ENCODE measurements at regions not wholly inside any gene's neighbourhood (a gene's known extent, or its start where the extent isn't known, plus 50 kb on each side); places are given as distances from the start of the nearest gene placed in this dataset.
"Not testable (repeated sequence)": the region's sequence is repeated elsewhere in the genome, so short reads cannot be mapped to it uniquely, and the experiment has no call there.

GRCh38 chr4:27115221-27115620, 254.6 kb downstream of the STIM2 start:
- H3K9ac ChIP-seq (ENCODE audit: low read depth in 1 of 3, low read length in 3 of 3) = no peak overlapping the region
- no peak overlapping the region for H3K4me3 ChIP-seq (ENCODE audit: low read length in 3 of 3)
- H3K36me3 ChIP-seq (ENCODE audit: control insufficient read depth in 3 of 3, insufficient read depth in 3 of 3, low read length in 3 of 3) = no peaks in the 10 kb centered on the region
- no peaks in the 10 kb centered on the region for H3K4me1 ChIP-seq (ENCODE audit: control insufficient read depth in 3 of 3, insufficient read depth in 3 of 3, low read length in 3 of 3)
- no peaks in the 10 kb centered on the region for H3K9me3 ChIP-seq (ENCODE audit: control insufficient read depth in 3 of 3, low read length in 3 of 3)
- no peak overlapping the region for H3K27ac ChIP-seq (ENCODE audit: low read depth, low read length)
- peaks cover 0 to 2% (median 0%) of the 10 kb centered on the region in 3 donors for H3K27me3 ChIP-seq (ENCODE audit: control insufficient read depth in 3 of 3, insufficient read depth in 3 of 3, low read length in 3 of 3)

- H3K9me3 ChIP-seq (ENCODE audit: control insufficient read depth in 3 of 3, low read length in 3 of 3) = no peaks in the 10 kb centered on the region
- no peak overlapping the region for H3K27ac ChIP-seq (ENCODE audit: low read depth, low read length)
- peaks cover 0 to 2% (median 0%) of the 10 kb centered on the region in 3 donors for H3K27me3 ChIP-seq (ENCODE audit: control insufficient read depth in 3 of 3, insufficient read depth in 3 of 3, low read length in 3 of 3)
- no peak overlapping the region for H3K9ac ChIP-seq (ENCODE audit: low read depth in 1 of 3, low read length in 3 of 3)
- H3K4me3 ChIP-seq (ENCODE audit: low read length in 3 of 3) = no peak overlapping the region
- H3K4me1 ChIP-seq (ENCODE audit: control insufficient read depth in 3 of 3, insufficient read depth in 3 of 3, low read length in 3 of 3) = no peaks in the 10 kb centered on the region
- no peaks in the 10 kb centered on the region for H3K36me3 ChIP-seq (ENCODE audit: control insufficient read depth in 3 of 3, insufficient read depth in 3 of 3, low read length in 3 of 3)
Measured at GRCh38 chr4:27117453-27117852, 256.8 kb downstream of the STIM2 start.

- Histone ChIP-seq H3K36me3 (ENCODE audit: control insufficient read depth in 3 of 3, insufficient read depth in 3 of 3, low read length in 3 of 3) (no peaks in the 10 kb centered on the region), H3K27me3 (ENCODE audit: control insufficient read depth in 3 of 3, insufficient read depth in 3 of 3, low read length in 3 of 3) (peaks cover 0 to 2% (median 0%) of the 10 kb centered on the region in 3 donors), H3K4me1 (ENCODE audit: control insufficient read depth in 3 of 3, insufficient read depth in 3 of 3, low read length in 3 of 3) (no peaks in the 10 kb centered on the region), H3K9ac (ENCODE audit: low read depth in 1 of 3, low read length in 3 of 3) (no peak overlapping the region), H3K9me3 (ENCODE audit: control insufficient read depth in 3 of 3, low read length in 3 of 3) (no peaks in the 10 kb centered on the region), H3K4me3 (ENCODE audit: low read length in 3 of 3) (no peak overlapping the region), H3K27ac (ENCODE audit: low read depth, low read length) (no peak overlapping the region)
Measured at GRCh38 chr4:27119239-27119638, 258.6 kb downstream of the STIM2 start.

GRCh38 chr4:27121830-27122229, 261.2 kb downstream of the STIM2 start:
- H3K4me3 ChIP-seq (ENCODE audit: low read length in 3 of 3) = no peak overlapping the region
- H3K4me1 ChIP-seq (ENCODE audit: control insufficient read depth in 3 of 3, insufficient read depth in 3 of 3, low read length in 3 of 3) = no peaks in the 10 kb centered on the region
- no peak overlapping the region for H3K9ac ChIP-seq (ENCODE audit: low read depth in 1 of 3, low read length in 3 of 3)
- H3K27ac ChIP-seq (ENCODE audit: low read depth, low read length) = no peak overlapping the region
- no peaks in the 10 kb centered on the region for H3K36me3 ChIP-seq (ENCODE audit: control insufficient read depth in 3 of 3, insufficient read depth in 3 of 3, low read length in 3 of 3)
- no peaks in the 10 kb centered on the region for H3K9me3 ChIP-seq (ENCODE audit: control insufficient read depth in 3 of 3, low read length in 3 of 3)
- peaks cover 0 to 2% (median 0%) of the 10 kb centered on the region in 3 donors for H3K27me3 ChIP-seq (ENCODE audit: control insufficient read depth in 3 of 3, insufficient read depth in 3 of 3, low read length in 3 of 3)

DNA sequence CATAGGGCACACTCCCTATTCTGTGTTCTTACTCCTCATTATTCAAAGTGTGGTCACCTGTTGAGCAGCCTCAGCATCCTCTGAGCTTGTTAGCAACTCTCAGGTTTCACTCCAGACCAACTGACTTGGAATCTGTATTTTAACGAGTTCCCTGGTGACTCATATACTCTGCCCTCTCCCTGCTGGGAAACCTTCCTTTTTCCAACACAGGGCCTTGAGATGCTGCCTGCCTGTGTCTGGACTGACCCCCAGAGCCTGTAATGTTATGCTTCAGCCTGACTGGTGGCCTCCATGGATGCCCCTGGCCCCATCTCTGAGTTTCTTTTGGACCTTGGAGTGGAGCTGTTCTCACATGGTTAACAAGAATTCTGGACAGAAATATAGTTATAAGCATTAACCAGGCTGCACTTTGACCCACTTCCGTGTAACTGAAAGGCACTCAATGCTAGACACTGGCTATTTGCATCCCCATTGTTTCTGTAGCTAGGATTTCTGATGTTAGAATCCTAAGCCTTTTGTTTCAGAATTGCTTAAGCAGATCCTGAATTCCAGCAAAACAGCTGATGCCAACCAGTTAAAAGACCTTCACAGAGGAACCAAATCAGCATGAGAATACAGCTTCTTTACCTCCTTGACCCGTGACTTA, 262.6 kb downstream of the STIM2 start:
- Histone ChIP-seq H3K4me1 (ENCODE audit: control insufficient read depth in 3 of 3, insufficient read depth in 3 of 3, low read length in 3 of 3) (no peaks in the 10 kb centered on the region), H3K27me3 (ENCODE audit: control insufficient read depth in 3 of 3, insufficient read depth in 3 of 3, low read length in 3 of 3) (no peaks in the 10 kb centered on the region), H3K9ac (ENCODE audit: low read depth in 1 of 3, low read length in 3 of 3) (no peak overlapping the region), H3K27ac (ENCODE audit: low read depth, low read length) (no peak overlapping the region), H3K36me3 (ENCODE audit: control insufficient read depth in 3 of 3, insufficient read depth in 3 of 3, low read length in 3 of 3) (no peaks in the 10 kb centered on the region), H3K9me3 (ENCODE audit: control insufficient read depth in 3 of 3, low read length in 3 of 3) (no peaks in the 10 kb centered on the region), H3K4me3 (ENCODE audit: low read length in 3 of 3) (no peak overlapping the region)

DNA sequence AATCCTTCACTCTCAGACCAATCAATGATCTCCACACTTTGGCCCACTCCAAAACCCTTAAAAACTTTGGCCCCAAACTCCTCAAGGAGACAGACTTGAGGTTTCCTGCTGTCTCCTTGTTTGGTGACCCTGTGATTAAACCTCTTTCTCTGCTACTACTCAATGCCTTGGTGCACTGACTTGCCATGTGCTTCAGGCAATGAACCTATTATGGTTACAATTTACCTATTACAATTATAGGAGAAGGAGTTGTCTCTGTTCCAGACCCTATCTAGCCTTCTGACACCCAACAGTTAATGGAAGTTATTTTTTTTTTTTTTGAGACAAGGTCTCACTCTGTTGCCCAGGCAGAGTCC, 263.1 kb downstream of the STIM2 start:
- Histone ChIP-seq H3K9ac (ENCODE audit: low read depth in 1 of 3, low read length in 3 of 3) (no peak overlapping the region), H3K36me3 (ENCODE audit: control insufficient read depth in 3 of 3, insufficient read depth in 3 of 3, low read length in 3 of 3) (no peaks in the 10 kb centered on the region)

DNA sequence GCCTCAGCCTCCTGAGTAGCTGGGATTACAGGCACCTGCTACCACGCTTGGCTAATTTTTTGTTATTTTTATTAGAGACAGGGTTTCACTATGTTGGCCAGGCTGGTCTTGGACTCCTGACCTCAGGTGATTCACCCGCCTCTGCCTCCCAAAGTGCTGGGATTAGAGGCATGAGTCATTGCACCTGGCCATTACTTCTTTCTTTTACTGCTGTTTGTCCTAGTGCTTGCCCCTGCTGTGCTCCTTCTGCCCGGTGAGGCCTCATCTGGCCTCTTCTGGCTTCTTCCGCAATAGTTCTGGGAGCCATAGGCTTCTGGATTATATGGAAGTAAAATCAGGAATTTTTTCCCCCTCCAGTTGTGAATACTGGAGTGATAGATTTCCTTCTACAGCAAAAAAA, 266.3 kb downstream of the STIM2 start:
- not testable (repeated sequence) for H3K9ac ChIP-seq (ENCODE audit: low read depth in 1 of 3, low read length in 3 of 3); H3K4me3 ChIP-seq (ENCODE audit: low read length in 3 of 3); H3K9me3 ChIP-seq (ENCODE audit: control insufficient read depth in 3 of 3, low read length in 3 of 3); H3K36me3 ChIP-seq (ENCODE audit: control insufficient read depth in 3 of 3, insufficient read depth in 3 of 3, low read length in 3 of 3); H3K27ac ChIP-seq (ENCODE audit: low read depth, low read length); H3K27me3 ChIP-seq (ENCODE audit: control insufficient read depth in 3 of 3, insufficient read depth in 3 of 3, low read length in 3 of 3); H3K4me1 ChIP-seq (ENCODE audit: control insufficient read depth in 3 of 3, insufficient read depth in 3 of 3, low read length in 3 of 3)

More for the DNA sequence above, 263.1 kb downstream of the STIM2 start:
- Histone ChIP-seq H3K4me3 (ENCODE audit: low read length in 3 of 3) (no peak overlapping the region), H3K9me3 (ENCODE audit: control insufficient read depth in 3 of 3, low read length in 3 of 3) (no peaks in the 10 kb centered on the region), H3K27ac (ENCODE audit: low read depth, low read length) (no peak overlapping the region), H3K4me1 (ENCODE audit: control insufficient read depth in 3 of 3, insufficient read depth in 3 of 3, low read length in 3 of 3) (no peaks in the 10 kb centered on the region), H3K27me3 (ENCODE audit: control insufficient read depth in 3 of 3, insufficient read depth in 3 of 3, low read length in 3 of 3) (no peaks in the 10 kb centered on the region)

DNA sequence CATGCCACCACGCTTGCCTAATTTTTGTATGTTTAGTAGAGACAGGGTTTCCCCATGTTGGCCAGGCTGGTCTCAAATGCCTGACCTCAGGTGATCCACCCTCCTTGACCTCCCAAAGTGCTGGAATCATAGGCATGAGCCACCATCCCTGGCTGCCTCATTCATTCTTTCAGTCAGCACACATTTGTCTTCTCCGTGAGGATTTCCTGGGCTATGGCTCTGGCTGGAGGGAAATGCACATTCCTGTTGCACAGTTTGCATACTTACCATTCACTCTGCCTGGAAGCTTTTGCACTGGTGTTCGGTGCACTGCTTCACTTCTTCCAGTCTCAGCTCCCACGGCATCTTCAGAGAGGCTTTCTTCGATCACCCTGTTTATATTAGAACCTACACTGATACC, 267.8 kb downstream of the STIM2 start:
- Histone ChIP-seq H3K4me3 (ENCODE audit: low read length in 3 of 3) (no peak overlapping the region), H3K9me3 (ENCODE audit: control insufficient read depth in 3 of 3, low read length in 3 of 3) (no peaks in the 10 kb centered on the region), H3K27me3 (ENCODE audit: control insufficient read depth in 3 of 3, insufficient read depth in 3 of 3, low read length in 3 of 3) (no peaks in the 10 kb centered on the region), H3K4me1 (ENCODE audit: control insufficient read depth in 3 of 3, insufficient read depth in 3 of 3, low read length in 3 of 3) (no peaks in the 10 kb centered on the region), H3K9ac (ENCODE audit: low read depth in 1 of 3, low read length in 3 of 3) (no peak overlapping the region), H3K36me3 (ENCODE audit: control insufficient read depth in 3 of 3, insufficient read depth in 3 of 3, low read length in 3 of 3) (no peaks in the 10 kb centered on the region), H3K27ac (ENCODE audit: low read depth, low read length) (no peak overlapping the region)

- H3K9me3 ChIP-seq (ENCODE audit: control insufficient read depth in 3 of 3, low read length in 3 of 3) = no peaks in the 10 kb centered on the region
- no peak overlapping the region for H3K27ac ChIP-seq (ENCODE audit: low read depth, low read length)
- H3K9ac ChIP-seq (ENCODE audit: low read depth in 1 of 3, low read length in 3 of 3) = no peak overlapping the region
- no peak overlapping the region for H3K4me3 ChIP-seq (ENCODE audit: low read length in 3 of 3)
- no peaks in the 10 kb centered on the region for H3K4me1 ChIP-seq (ENCODE audit: control insufficient read depth in 3 of 3, insufficient read depth in 3 of 3, low read length in 3 of 3)
- no peaks in the 10 kb centered on the region for H3K27me3 ChIP-seq (ENCODE audit: control insufficient read depth in 3 of 3, insufficient read depth in 3 of 3, low read length in 3 of 3)
- no peaks in the 10 kb centered on the region for H3K36me3 ChIP-seq (ENCODE audit: control insufficient read depth in 3 of 3, insufficient read depth in 3 of 3, low read length in 3 of 3)
Measured at GRCh38 chr4:27129871-27130366, 269.3 kb downstream of the STIM2 start.

DNA sequence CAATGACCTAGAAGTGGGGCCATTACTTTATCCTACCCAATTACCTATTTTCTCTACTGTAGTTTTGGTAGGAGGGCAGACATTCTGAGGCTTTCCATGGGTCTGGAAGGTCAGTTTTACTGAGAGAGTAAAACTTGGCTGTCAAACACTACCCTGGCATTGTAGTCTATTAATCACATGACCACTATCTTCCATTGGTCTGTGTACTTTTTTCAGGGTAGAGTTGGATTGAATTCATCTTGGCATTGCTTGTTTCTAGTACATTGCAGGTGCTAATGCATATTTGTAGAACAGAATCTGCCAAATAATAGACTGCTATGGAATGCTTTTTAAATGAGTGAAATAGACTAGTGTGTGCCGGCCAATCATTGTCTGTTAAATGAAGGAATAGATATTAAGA, 271.9 kb downstream of the STIM2 start:
- Histone ChIP-seq H3K27ac (ENCODE audit: low read depth, low read length) (no peak overlapping the region), H3K4me3 (ENCODE audit: low read length in 3 of 3) (no peak overlapping the region), H3K27me3 (ENCODE audit: control insufficient read depth in 3 of 3, insufficient read depth in 3 of 3, low read length in 3 of 3) (no peaks in the 10 kb centered on the region), H3K9me3 (ENCODE audit: control insufficient read depth in 3 of 3, low read length in 3 of 3) (no peaks in the 10 kb centered on the region), H3K4me1 (ENCODE audit: control insufficient read depth in 3 of 3, insufficient read depth in 3 of 3, low read length in 3 of 3) (no peaks in the 10 kb centered on the region), H3K9ac (ENCODE audit: low read depth in 1 of 3, low read length in 3 of 3) (no peak overlapping the region), H3K36me3 (ENCODE audit: control insufficient read depth in 3 of 3, insufficient read depth in 3 of 3, low read length in 3 of 3) (no peaks in the 10 kb centered on the region)
